RWPE1 (cell line): ENCODE measurements at regions not wholly inside any gene's neighbourhood (a gene's known extent, or its start where the extent isn't known, plus 50 kb on each side); places are given as distances from the start of the nearest gene placed in this dataset.

ENCODE experiments used
- CTCF ChIA-PET: fragments of 350-600 bp; sonication (Branson Sonifier 250); formaldehyde crosslinking; extraction: SDS; loops from one replicate; lab custom pipeline; 2021; lab: Yijun Ruan, JAX
- POLR2A ChIA-PET: fragments of 400-600 bp; formaldehyde crosslinking; extraction: SDS; loops from one replicate; lab custom pipeline; 2020; ENCODE audit warnings: antibody characterized with exemption; ENCODE audit not compliant: low non-redundant PET; lab: Yijun Ruan, JAX
- DNase-seq: peaks from one replicate; pipeline ENCODE4 v3.0.0; 2012; ENCODE audit warnings: low spot score
- H3K27ac ChIP-seq: fragments of 450-650 bp; 2 replicates; pipeline ENCODE4 v1.5.1; 2017
- TF ChIP-seq, protein P1 (sequence below): fragments of 450-650 bp; conservative IDR thresholded peaks from 2 replicates; pipeline ENCODE4 v1.5.1; 2017; ENCODE audit warnings: low read depth, mild to moderate bottlenecking

GRCh38 chrX:148416142-148416541 lies 84.3 kb upstream of the AFF2 start:
- ChIA-PET CTCF (no interaction called here), POLR2A (no interaction called here)
- no peak overlapping the region for H3K27ac ChIP-seq
- TF ChIP-seq, protein P1, sequence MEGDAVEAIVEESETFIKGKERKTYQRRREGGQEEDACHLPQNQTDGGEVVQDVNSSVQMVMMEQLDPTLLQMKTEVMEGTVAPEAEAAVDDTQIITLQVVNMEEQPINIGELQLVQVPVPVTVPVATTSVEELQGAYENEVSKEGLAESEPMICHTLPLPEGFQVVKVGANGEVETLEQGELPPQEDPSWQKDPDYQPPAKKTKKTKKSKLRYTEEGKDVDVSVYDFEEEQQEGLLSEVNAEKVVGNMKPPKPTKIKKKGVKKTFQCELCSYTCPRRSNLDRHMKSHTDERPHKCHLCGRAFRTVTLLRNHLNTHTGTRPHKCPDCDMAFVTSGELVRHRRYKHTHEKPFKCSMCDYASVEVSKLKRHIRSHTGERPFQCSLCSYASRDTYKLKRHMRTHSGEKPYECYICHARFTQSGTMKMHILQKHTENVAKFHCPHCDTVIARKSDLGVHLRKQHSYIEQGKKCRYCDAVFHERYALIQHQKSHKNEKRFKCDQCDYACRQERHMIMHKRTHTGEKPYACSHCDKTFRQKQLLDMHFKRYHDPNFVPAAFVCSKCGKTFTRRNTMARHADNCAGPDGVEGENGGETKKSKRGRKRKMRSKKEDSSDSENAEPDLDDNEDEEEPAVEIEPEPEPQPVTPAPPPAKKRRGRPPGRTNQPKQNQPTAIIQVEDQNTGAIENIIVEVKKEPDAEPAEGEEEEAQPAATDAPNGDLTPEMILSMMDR = no peak
- no peak for DNase-seq

DNA sequence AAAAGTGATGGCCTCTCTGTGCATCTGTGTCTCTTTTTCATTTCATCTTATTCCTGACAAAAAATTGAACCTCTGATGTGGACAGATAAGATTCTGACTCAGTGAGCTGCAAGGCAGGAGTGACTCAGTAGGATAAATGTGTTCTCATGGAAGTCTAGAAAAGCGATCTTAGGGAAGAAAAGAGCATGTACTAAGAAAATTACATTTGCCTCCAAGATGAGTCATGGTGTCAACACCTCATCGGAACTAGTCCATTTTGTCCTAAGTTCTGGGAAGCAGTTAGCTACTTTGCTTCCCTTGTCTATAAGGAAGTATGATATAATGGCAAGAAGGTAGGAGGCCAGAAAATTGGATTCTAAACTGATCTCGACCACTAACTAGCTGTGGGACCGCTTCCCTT lies 83.5 kb upstream of the AFF2 start:
- DNase-seq = no peak
- TF ChIP-seq, protein P1 = no peak
- POLR2A ChIA-PET = no interaction called here
- H3K27ac ChIP-seq = no peak overlapping the region
- CTCF ChIA-PET = no interaction called here

GRCh38 chrX:148417934-148418333 lies 82.5 kb upstream of the AFF2 start:
- TF ChIP-seq, protein P1 = no peak
- POLR2A ChIA-PET = no interaction called here
- no peak overlapping the region for H3K27ac ChIP-seq
- DNase-seq = no peak
- CTCF ChIA-PET = no interaction called here

GRCh38 chrX:148422526-148422925 lies 77.9 kb upstream of the AFF2 start:
- CTCF ChIA-PET = no interaction called here
- DNase-seq = no peak
- TF ChIP-seq, protein P1 = no peak
- no peak overlapping the region for H3K27ac ChIP-seq
- POLR2A ChIA-PET = no interaction called here

DNA sequence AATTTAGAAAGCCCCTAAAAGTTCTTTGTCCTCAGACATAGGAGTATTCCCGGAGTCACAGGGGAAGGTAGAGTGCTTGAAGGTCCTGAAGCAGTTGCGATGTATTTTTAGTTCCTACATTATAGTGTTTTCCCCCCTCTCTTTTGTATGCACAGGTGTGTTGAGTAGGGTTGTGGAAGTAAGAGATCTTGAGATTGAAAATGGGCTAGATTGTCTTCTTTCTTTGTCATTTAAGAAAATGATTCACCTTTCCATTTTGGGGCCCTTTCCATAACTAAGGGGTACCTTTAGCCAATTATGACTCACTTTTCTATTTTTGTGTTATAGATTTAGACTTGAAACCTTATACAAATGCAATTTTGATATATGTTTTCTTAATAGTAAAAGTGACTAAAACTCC lies 75.8 kb upstream of the AFF2 start:
- no peak overlapping the region for H3K27ac ChIP-seq
- TF ChIP-seq, protein P1 = no peak
- ChIA-PET POLR2A (no interaction called here), CTCF (no interaction called here)
- no peak for DNase-seq

DNA sequence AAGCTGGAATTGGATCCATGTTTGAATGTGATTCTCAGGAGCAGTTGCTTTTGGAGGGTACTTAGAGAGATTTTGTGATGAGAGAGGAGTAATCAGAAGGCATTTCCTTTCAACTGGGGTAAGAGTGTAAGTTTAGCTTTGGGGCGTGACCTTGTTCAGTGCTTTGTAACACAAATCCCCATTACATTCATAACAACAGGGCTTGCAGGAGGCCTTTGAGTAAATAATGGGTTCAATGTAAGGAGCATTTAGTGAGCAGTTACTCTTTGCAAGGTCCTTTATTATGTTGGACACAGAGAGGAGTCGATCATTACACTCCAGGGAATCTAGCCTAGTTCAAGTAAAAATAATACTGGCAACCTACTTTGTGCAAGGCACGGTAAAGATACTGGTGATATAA lies 74.0 kb upstream of the AFF2 start:
- TF ChIP-seq, protein P1 = no peak
- H3K27ac ChIP-seq = no peak overlapping the region
- DNase-seq = no peak
- POLR2A ChIA-PET = no interaction called here
- CTCF ChIA-PET = no interaction called here

DNA sequence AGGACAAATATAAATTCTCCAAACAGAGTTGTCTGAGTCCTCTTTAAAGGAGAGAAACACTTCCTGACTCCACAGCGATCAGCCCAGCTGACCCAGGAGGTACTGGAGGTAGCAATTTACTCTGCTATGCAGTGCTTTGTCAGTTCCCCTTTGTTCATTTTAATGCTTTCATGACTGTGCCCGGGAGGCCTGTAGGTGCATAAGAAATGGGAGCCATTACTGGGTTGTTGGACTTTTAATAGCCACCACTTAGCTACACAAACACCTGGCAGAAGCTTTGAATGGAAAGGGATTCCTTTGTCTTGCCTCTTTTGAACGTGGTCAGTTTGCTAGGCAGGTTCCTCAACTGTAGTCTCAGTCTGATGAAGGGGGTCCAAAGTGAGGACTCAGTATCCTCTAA lies 59.0 kb upstream of the AFF2 start:
- ChIA-PET CTCF (no interaction called here), POLR2A (no interaction called here)
- TF ChIP-seq, protein P1 = no peak
- DNase-seq = no peak
- H3K27ac ChIP-seq = no peak overlapping the region
